ENCODE measurements at regions not wholly inside any gene's neighbourhood (a gene's known extent, or its start where the extent isn't known, plus 50 kb on each side); places are given as distances from the start of the nearest gene placed in this dataset.

DNA sequence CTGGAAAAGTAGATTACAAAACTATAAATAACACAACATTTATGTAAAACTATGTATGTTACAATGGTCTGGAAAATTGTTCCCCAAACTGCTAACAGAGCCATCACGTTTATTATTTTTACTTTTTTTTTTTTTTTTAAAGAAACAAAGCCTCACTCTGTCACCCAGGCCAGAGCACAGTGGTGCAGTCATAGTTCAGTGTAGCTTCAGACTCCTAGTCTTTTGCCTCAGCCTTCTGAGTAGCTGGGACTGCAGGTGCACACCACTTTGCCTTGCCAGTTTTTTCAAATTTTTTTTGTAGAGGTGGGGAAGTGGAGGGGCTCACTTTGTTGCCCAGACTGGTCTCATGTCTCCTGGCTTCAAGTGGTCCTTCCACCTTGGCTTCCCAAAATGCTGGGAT, 180.1 kb upstream of the SPRY1 start:
- TF ChIP-seq, protein P1, sequence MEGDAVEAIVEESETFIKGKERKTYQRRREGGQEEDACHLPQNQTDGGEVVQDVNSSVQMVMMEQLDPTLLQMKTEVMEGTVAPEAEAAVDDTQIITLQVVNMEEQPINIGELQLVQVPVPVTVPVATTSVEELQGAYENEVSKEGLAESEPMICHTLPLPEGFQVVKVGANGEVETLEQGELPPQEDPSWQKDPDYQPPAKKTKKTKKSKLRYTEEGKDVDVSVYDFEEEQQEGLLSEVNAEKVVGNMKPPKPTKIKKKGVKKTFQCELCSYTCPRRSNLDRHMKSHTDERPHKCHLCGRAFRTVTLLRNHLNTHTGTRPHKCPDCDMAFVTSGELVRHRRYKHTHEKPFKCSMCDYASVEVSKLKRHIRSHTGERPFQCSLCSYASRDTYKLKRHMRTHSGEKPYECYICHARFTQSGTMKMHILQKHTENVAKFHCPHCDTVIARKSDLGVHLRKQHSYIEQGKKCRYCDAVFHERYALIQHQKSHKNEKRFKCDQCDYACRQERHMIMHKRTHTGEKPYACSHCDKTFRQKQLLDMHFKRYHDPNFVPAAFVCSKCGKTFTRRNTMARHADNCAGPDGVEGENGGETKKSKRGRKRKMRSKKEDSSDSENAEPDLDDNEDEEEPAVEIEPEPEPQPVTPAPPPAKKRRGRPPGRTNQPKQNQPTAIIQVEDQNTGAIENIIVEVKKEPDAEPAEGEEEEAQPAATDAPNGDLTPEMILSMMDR (IDR thresholded peaks at IDR 0.05): no peak
- no peak for TF ChIP-seq EZH2phosphoT487 (IDR thresholded peaks at IDR 0.05)
- no peak for TF ChIP-seq EZH2 (IDR thresholded peaks at IDR 0.05)

Data from neural progenitor cell (in vitro differentiated cells).